Activated CD8-positive, alpha-beta T cell treated with anti-CD3 and anti-CD28 coated beads for 36 hours (primary cell): ENCODE measurements at regions not wholly inside any gene's neighbourhood (a gene's known extent, or its start where the extent isn't known, plus 50 kb on each side); places are given as distances from the start of the nearest gene placed in this dataset.
"Not testable (repeated sequence)": the region's sequence is repeated elsewhere in the genome, so short reads cannot be mapped to it uniquely, and the experiment has no call there.

Experiments used
- ATAC-seq: fragments of 200-7000 bp; cut with Tn5 transposase; one replicate; pipeline ENCODE4 v1.10.0; 2021; ENCODE audit warnings: mild to moderate bottlenecking, moderate library complexity
- CTCF ChIA-PET: fragments of 350-600 bp; sonication (Branson Sonifier 250); formaldehyde crosslinking; loops from one replicate; lab custom pipeline; 2021; ENCODE audit warnings: antibody characterized with exemption; lab: Charles Lee
- POLR2A ChIA-PET: fragments of 350-600 bp; sonication (Branson Sonifier 250); formaldehyde crosslinking; loops from one replicate; lab custom pipeline; 2021; ENCODE audit warnings: antibody characterized with exemption; lab: Charles Lee
- DNase-seq: peaks from one replicate; pipeline ENCODE4 v3.0.0-alpha.2; 2020
- H3K27ac Mint-ChIP-seq: one replicate; pipeline ENCODE4 v1.8.0; 2021; ENCODE audit warnings: mild to moderate bottlenecking, mixed read lengths
- H3K27me3 Mint-ChIP-seq: one replicate; pipeline ENCODE4 v1.8.0; 2021; ENCODE audit warnings: mixed read lengths
- H3K36me3 Mint-ChIP-seq: one replicate; pipeline ENCODE4 v1.8.0; 2021; ENCODE audit warnings: low read depth, mixed read lengths
- H3K4me1 Mint-ChIP-seq: one replicate; pipeline ENCODE4 v1.8.0; 2021; ENCODE audit warnings: low read depth, mixed read lengths
- H3K4me3 Mint-ChIP-seq: one replicate; pipeline ENCODE4 v1.8.0; 2021; ENCODE audit warnings: mild to moderate bottlenecking, moderate library complexity, mixed read lengths
- H3K9me3 Mint-ChIP-seq: one replicate; pipeline ENCODE4 v1.8.0; 2021; ENCODE audit warnings: mixed read lengths
- intact Hi-C: fragments of 100-400 bp; cut with micrococcal nuclease; formaldehyde crosslinking; loops from one replicate; pipeline ENCODE4 v1.10.0; 2022
- TF ChIP-seq, protein P1 (sequence below): fragments of 200-600 bp; IDR thresholded peaks from one replicate; pipeline ENCODE4 v1.8.0; 2022; ENCODE audit warnings: antibody characterized with exemption, mild to moderate bottlenecking

DNA sequence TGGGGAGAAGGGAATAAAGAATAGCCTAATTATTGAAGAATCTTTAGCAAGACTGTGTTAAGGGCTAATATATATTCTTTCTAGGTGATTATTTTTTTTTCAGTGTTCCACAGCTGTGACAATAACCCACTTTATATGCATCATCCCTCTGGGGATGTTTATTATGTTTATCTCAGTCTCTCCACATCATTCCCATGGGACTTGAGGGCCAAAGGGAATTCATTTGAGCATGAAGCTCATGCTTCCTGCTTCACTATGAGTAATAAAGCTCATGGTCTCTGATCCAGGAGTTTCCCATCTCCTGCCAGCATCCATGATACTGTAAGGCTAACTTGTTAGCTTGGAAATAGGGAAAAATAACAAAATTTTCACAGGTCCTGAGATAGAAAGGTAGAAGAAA is 1888.4 kb downstream of the LRRC4C start:
- ChIA-PET CTCF (no interaction called here), POLR2A (no interaction called here)
- H3K4me1 Mint-ChIP-seq = no peaks in the 10 kb centered on the region
- no peak for ATAC-seq
- H3K27ac Mint-ChIP-seq = no peak overlapping the region
- no peak overlapping the region for H3K4me3 Mint-ChIP-seq
- intact Hi-C loops = no loop called here
- H3K36me3 Mint-ChIP-seq = no peaks in the 10 kb centered on the region
- H3K9me3 Mint-ChIP-seq = peaks cover 10% of the 10 kb centered on the region
- TF ChIP-seq, protein P1, sequence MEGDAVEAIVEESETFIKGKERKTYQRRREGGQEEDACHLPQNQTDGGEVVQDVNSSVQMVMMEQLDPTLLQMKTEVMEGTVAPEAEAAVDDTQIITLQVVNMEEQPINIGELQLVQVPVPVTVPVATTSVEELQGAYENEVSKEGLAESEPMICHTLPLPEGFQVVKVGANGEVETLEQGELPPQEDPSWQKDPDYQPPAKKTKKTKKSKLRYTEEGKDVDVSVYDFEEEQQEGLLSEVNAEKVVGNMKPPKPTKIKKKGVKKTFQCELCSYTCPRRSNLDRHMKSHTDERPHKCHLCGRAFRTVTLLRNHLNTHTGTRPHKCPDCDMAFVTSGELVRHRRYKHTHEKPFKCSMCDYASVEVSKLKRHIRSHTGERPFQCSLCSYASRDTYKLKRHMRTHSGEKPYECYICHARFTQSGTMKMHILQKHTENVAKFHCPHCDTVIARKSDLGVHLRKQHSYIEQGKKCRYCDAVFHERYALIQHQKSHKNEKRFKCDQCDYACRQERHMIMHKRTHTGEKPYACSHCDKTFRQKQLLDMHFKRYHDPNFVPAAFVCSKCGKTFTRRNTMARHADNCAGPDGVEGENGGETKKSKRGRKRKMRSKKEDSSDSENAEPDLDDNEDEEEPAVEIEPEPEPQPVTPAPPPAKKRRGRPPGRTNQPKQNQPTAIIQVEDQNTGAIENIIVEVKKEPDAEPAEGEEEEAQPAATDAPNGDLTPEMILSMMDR = no peak
- H3K27me3 Mint-ChIP-seq = no peaks in the 10 kb centered on the region
- DNase-seq = no peak

DNA sequence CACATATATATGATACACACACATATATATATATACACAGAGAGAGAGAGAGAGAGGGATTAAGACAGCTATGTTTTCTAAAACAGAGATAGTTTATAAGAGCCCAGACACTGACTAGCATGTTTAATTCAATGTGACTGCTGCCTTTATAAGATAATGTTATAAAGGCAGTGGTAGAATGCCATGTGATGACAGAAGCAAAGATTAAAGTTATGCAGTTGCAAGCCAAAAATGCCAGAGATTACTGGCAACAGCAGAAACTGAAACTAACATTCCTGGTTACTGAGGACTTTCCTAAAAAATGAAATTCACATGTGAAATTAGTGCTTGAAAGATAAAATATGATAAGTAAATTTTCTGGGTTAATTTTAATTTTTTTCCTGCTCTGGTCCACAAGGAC is 1888.9 kb downstream of the LRRC4C start:
- intact Hi-C loops = no loop called here

DNA sequence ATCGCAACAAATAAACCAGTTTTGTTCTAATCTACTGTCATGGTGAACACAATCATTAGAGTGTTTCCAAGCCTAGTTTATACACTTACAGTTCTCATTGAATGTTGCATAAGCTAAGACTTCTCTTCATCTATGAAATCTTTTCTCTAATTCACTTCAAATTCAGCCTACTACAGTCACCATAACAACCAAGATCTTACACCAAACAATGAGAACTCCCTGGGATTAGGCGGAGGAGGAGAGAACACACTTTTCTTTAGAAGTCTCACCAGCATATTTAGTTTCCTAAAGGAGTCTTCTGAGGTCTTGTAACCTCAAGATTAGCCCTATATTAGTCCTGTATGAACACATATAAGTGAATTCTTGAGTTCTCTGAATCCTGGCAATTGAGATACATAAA is 1889.7 kb downstream of the LRRC4C start:
- POLR2A ChIA-PET = no interaction called here
- DNase-seq (no peak), ATAC-seq (no peak)
- Mint-ChIP-seq H3K4me3 (no peak overlapping the region), H3K4me1 (no peaks in the 10 kb centered on the region), H3K36me3 (no peaks in the 10 kb centered on the region), H3K27ac (no peak overlapping the region), H3K9me3 (peaks cover 14% of the 10 kb centered on the region), H3K27me3 (no peaks in the 10 kb centered on the region)
- TF ChIP-seq, protein P1 = no peak
- CTCF ChIA-PET = no interaction called here
- intact Hi-C loops = no loop called here

More for the DNA sequence above, 1888.9 kb downstream of the LRRC4C start:
- no peak overlapping the region for H3K27ac Mint-ChIP-seq
- no peak overlapping the region for H3K4me3 Mint-ChIP-seq
- no peak for ATAC-seq
- DNase-seq = no peak
- H3K9me3 Mint-ChIP-seq = peaks cover 10% of the 10 kb centered on the region
- CTCF ChIA-PET = no interaction called here
- H3K4me1 Mint-ChIP-seq = no peaks in the 10 kb centered on the region
- TF ChIP-seq, protein P1 = no peak
- no peaks in the 10 kb centered on the region for H3K36me3 Mint-ChIP-seq
- POLR2A ChIA-PET = no interaction called here
- H3K27me3 Mint-ChIP-seq = no peaks in the 10 kb centered on the region

DNA sequence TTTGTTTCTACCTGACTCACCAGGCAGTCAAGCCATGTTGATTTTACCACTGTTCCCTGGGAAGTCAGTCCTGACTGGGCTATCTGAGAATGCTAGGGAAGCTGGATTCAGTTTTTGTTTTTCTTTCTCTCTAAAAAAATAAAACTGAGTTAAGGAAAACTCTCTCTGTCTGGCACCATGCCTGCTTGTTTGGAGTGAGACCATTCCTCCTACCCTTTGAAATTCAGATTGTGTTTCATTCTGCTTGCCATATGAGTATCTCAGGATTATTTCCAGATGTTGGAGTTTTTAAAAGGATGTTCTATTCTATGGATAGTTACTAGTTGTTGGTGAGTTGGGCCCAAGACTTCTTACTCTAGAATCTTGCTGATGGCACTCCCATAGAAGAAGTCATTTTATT is 1917.0 kb downstream of the LRRC4C start:
- ATAC-seq (no peak), DNase-seq (no peak)
- POLR2A ChIA-PET = no interaction called here
- no peak overlapping the region for H3K4me3 Mint-ChIP-seq
- H3K9me3 Mint-ChIP-seq = peaks cover 16% of the 10 kb centered on the region
- H3K4me1 Mint-ChIP-seq = no peaks in the 10 kb centered on the region
- H3K27me3 Mint-ChIP-seq = no peaks in the 10 kb centered on the region
- no peak overlapping the region for H3K27ac Mint-ChIP-seq
- CTCF ChIA-PET = no interaction called here
- intact Hi-C loops = no loop called here
- TF ChIP-seq, protein P1 = no peak
- no peaks in the 10 kb centered on the region for H3K36me3 Mint-ChIP-seq

DNA sequence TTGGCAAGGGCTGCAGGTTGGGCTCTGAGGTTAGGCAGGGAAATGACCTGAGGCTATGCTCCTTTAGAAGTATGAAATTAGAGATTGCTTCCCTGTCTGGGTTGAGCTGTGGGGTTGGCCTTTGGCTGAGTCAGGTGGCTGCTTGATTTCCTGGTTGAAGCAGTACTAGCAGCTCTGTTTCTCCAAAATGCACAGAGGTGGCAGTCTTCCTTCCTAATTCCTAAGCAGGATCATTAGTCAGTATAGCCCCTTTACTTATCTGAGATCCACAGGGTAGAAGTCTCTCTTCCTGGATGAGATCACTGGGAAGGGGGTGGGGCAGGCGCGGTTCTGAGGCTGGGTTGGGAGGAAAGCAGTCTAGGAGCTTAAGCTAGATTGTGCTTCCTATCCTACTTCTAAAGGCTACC is 1917.5 kb downstream of the LRRC4C start:
- intact Hi-C loops = no loop called here
- ChIA-PET POLR2A (no interaction called here), CTCF (no interaction called here)

DNA sequence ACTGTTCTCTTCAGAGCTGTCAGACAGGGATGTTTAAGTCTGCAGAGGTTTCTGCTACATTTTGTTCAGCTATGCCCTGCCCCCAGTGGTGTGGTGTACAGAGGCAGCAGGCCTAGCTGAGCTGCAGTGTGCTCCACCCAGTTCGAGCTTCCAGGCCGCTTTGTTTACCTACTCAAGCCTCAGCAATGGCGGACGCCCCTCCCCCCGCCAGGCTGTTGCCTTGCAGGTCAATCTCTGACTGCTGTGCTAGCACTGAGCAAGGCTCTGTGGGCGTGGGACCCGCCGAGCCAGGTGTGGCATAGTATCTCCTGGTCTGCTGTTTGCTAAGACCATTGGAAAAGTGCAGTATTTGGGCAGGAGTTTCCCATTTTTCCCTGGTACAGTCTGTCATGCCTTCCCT is 1923.1 kb downstream of the LRRC4C start:
- H3K4me1 Mint-ChIP-seq, CTCF ChIA-PET, DNase-seq, H3K27me3 Mint-ChIP-seq, ATAC-seq, H3K27ac Mint-ChIP-seq, intact Hi-C loops, H3K36me3 Mint-ChIP-seq, H3K4me3 Mint-ChIP-seq, POLR2A ChIA-PET: not testable (repeated sequence)
- H3K9me3 Mint-ChIP-seq = peaks cover 26% of the 10 kb centered on the region

More for the DNA sequence above, 1917.5 kb downstream of the LRRC4C start:
- no peaks in the 10 kb centered on the region for H3K27me3 Mint-ChIP-seq
- no peaks in the 10 kb centered on the region for H3K4me1 Mint-ChIP-seq
- H3K27ac Mint-ChIP-seq = no peak overlapping the region
- H3K36me3 Mint-ChIP-seq = no peaks in the 10 kb centered on the region
- peaks cover 15% of the 10 kb centered on the region for H3K9me3 Mint-ChIP-seq
- TF ChIP-seq, protein P1 = no peak
- no peak overlapping the region for H3K4me3 Mint-ChIP-seq
- DNase-seq (no peak), ATAC-seq (no peak)
